ENCODE measurements at regions not wholly inside any gene's neighbourhood (a gene's known extent, or its start where the extent isn't known, plus 50 kb on each side); places are given as distances from the start of the nearest gene placed in this dataset.

- TF ChIP-seq POLR2A (IDR thresholded peaks at IDR 0.05), result no peak
- TF ChIP-seq CTCF (IDR thresholded peaks at IDR 0.05), result no peak
These were observed 726.3 kb downstream of the TSN start for GRCh38 chr2:122481717-122482116.
